Stimulated activated CD4-positive, alpha-beta T cell treated with anti-CD3 and anti-CD28 coated beads, Interleukin-15, amount 100 ng/mL, for 24 hours (primary cell): ENCODE measurements at regions not wholly inside any gene's neighbourhood (a gene's known extent, or its start where the extent isn't known, plus 50 kb on each side); places are given as distances from the start of the nearest gene placed in this dataset.

Source experiments
- DNase-seq: peaks from one replicate; pipeline ENCODE4 v3.0.0-alpha.2; 2020

GRCh38 chr4:163622379-163623035 lies 128.0 kb downstream of the TMA16 start:
- no peak for DNase-seq

- no peak for DNase-seq
Measured at GRCh38 chr4:163623787-163624186, 129.3 kb downstream of the TMA16 start.

- no peak for DNase-seq
Measured at GRCh38 chr4:163624727-163625126, 130.2 kb downstream of the TMA16 start.

GRCh38 chr4:163631288-163631687 lies 136.8 kb downstream of the TMA16 start:
- no peak for DNase-seq

- no peak for DNase-seq
Measured at GRCh38 chr4:163638909-163639308, 144.4 kb downstream of the TMA16 start.

GRCh38 chr4:163649557-163650091 lies 155.1 kb downstream of the TMA16 start:
- no peak for DNase-seq

- no peak for DNase-seq
Measured at GRCh38 chr4:163651761-163652160, 157.3 kb downstream of the TMA16 start.

- DNase-seq, result no peak
Measured at GRCh38 chr4:163654621-163655020, 160.1 kb downstream of the TMA16 start.

- DNase-seq, result no peak
Measured at GRCh38 chr4:163660636-163661035, 166.1 kb downstream of the TMA16 start.

GRCh38 chr4:163662768-163663167 lies 168.3 kb downstream of the TMA16 start:
- DNase-seq, result no peak

- no peak for DNase-seq
Measured at GRCh38 chr4:163663454-163664225, 169.2 kb downstream of the TMA16 start.

- no peak for DNase-seq
Measured at GRCh38 chr4:163665101-163665500, 170.6 kb downstream of the TMA16 start.

GRCh38 chr4:163665521-163666331 lies 171.2 kb downstream of the TMA16 start:
- no peak for DNase-seq

- no peak for DNase-seq
Measured at GRCh38 chr4:163666332-163666873, 171.9 kb downstream of the TMA16 start.

GRCh38 chr4:163672751-163673150 lies 178.3 kb downstream of the TMA16 start:
- no peak for DNase-seq

- DNase-seq, result no peak
Measured at GRCh38 chr4:163673848-163674697, 179.6 kb downstream of the TMA16 start.

GRCh38 chr4:163679189-163679588 lies 184.7 kb downstream of the TMA16 start:
- DNase-seq, result no peak

GRCh38 chr4:163680386-163681098 lies 186.1 kb downstream of the TMA16 start:
- DNase-seq, result no peak

- peak; percentile 24 for DNase-seq
Measured at GRCh38 chr4:163681208-163681821, 186.8 kb downstream of the TMA16 start.

- DNase-seq, result no peak
Measured at GRCh38 chr4:163688856-163689255, 194.4 kb downstream of the TMA16 start.

GRCh38 chr4:163693211-163693610 lies 198.7 kb downstream of the TMA16 start:
- no peak for DNase-seq
